Stimulated activated CD4-positive, alpha-beta T cell treated with anti-CD3 and anti-CD28 coated beads, Interleukin-4, amount 100 ng/mL, for 24 hours (primary cell): ENCODE measurements at regions not wholly inside any gene's neighbourhood (a gene's known extent, or its start where the extent isn't known, plus 50 kb on each side); places are given as distances from the start of the nearest gene placed in this dataset.

Experiments
- DNase-seq: peaks from one replicate; pipeline ENCODE4 v3.0.0-alpha.2; 2020

- DNase-seq = peak; percentile 55
Measured at GRCh38 chr2:8456151-8457091, 225.4 kb upstream of the ID2 start.

- no peak for DNase-seq
Measured at GRCh38 chr2:8457092-8457481, 224.8 kb upstream of the ID2 start.

GRCh38 chr2:8457699-8458502 is 224.0 kb upstream of the ID2 start:
- no peak for DNase-seq

- DNase-seq = no peak
Measured at GRCh38 chr2:8458503-8459459, 223.1 kb upstream of the ID2 start.

GRCh38 chr2:8459474-8459873 is 222.4 kb upstream of the ID2 start:
- no peak for DNase-seq

GRCh38 chr2:8461341-8461740 is 220.5 kb upstream of the ID2 start:
- DNase-seq = no peak

GRCh38 chr2:8462280-8462679 is 219.6 kb upstream of the ID2 start:
- DNase-seq = no peak

GRCh38 chr2:8462899-8463648 is 218.8 kb upstream of the ID2 start:
- DNase-seq = no peak

- no peak for DNase-seq
Measured at GRCh38 chr2:8465560-8465959, 216.3 kb upstream of the ID2 start.

GRCh38 chr2:8469709-8470493 is 212.0 kb upstream of the ID2 start:
- DNase-seq = no peak

- no peak for DNase-seq
Measured at GRCh38 chr2:8472545-8473323, 209.1 kb upstream of the ID2 start.

- DNase-seq = peak; percentile 61
Measured at GRCh38 chr2:8475349-8476031, 206.4 kb upstream of the ID2 start.

- DNase-seq = no peak
Measured at GRCh38 chr2:8477552-8478470, 204.0 kb upstream of the ID2 start.

GRCh38 chr2:8478471-8478793 is 203.4 kb upstream of the ID2 start:
- no peak for DNase-seq

- no peak for DNase-seq
Measured at GRCh38 chr2:8479298-8479697, 202.6 kb upstream of the ID2 start.

- no peak for DNase-seq
Measured at GRCh38 chr2:8480915-8481314, 200.9 kb upstream of the ID2 start.

GRCh38 chr2:8481463-8482009 is 200.3 kb upstream of the ID2 start:
- DNase-seq = peak; percentile 44

GRCh38 chr2:8482432-8482831 is 199.4 kb upstream of the ID2 start:
- DNase-seq = no peak
